GM23338 (cell line): ENCODE measurements at regions not wholly inside any gene's neighbourhood (a gene's known extent, or its start where the extent isn't known, plus 50 kb on each side); places are given as distances from the start of the nearest gene placed in this dataset.

ENCODE experiments used
- CREB1 ChIP-seq: fragments of 250-450 bp; sonication (Bioruptor Pico); IDR thresholded peaks from 2 replicates; pipeline ENCODE4 v1.5.0; 2020; ENCODE audit warnings: low read depth, mild to moderate bottlenecking, moderate library complexity
- EZH2 ChIP-seq: fragments of 200-600 bp; sonication (generic); IDR thresholded peaks from one replicate; pipeline ENCODE4 v1.8.0; 2017; ENCODE audit warnings: antibody characterized with exemption, mild to moderate bottlenecking, low read depth; ENCODE audit not compliant: unreplicated experiment
- EZH2phosphoT487 ChIP-seq: fragments of 200-600 bp; sonication (generic); IDR thresholded peaks from one replicate; pipeline ENCODE4 v1.8.1; 2018; ENCODE audit warnings: antibody characterized with exemption; ENCODE audit not compliant: unreplicated experiment
- JUNB ChIP-seq: IDR thresholded peaks from one replicate; pipeline ENCODE4 v1.6.1; 2016; ENCODE audit warnings: antibody characterized with exemption; ENCODE audit not compliant: unreplicated experiment
- NANOG ChIP-seq: IDR thresholded peaks from 2 replicates; pipeline ENCODE4 v1.6.1; 2016; ENCODE audit warnings: antibody characterized with exemption, borderline replicate concordance
- POLR2AphosphoS5 ChIP-seq: IDR thresholded peaks from 2 replicates; pipeline ENCODE4 v1.6.1; 2016; ENCODE audit warnings: antibody characterized with exemption, low read depth
- ZNF114 ChIP-seq: fragments of 250-450 bp; sonication (Bioruptor Pico); IDR thresholded peaks from 2 replicates; pipeline ENCODE4 v1.5.0; 2020; ENCODE audit warnings: mild to moderate bottlenecking, moderate library complexity
- ZNF331 ChIP-seq: fragments of 250-450 bp; sonication (Bioruptor Pico); IDR thresholded peaks from 2 replicates; pipeline ENCODE4 v1.5.0; 2020; ENCODE audit warnings: low read depth, mild to moderate bottlenecking, moderate library complexity
- TF ChIP-seq, protein P1 (sequence below), 2 experiments: fragments of 200-600 bp in 1 of 2; sonication (generic) in 1 of 2; conservative IDR thresholded peaks; 2 replicates each; pipeline versions ENCODE4 v1.5.1 to v1.6.1; 2016 to 2017; ENCODE audit warnings: antibody characterized with exemption in 2 of 2, low read depth in 2 of 2, mild to moderate bottlenecking in 2 of 2, moderate library complexity in 1 of 2
- TF ChIP-seq, protein P2 (sequence below): IDR thresholded peaks from one replicate; pipeline ENCODE4 v1.6.1; 2018; ENCODE audit warnings: antibody characterized with exemption; ENCODE audit not compliant: unreplicated experiment
- TF ChIP-seq, protein P3 (sequence below): fragments of 250-450 bp; sonication (Bioruptor Pico); IDR thresholded peaks from 2 replicates; pipeline ENCODE4 v1.5.0; 2020; ENCODE audit warnings: mild to moderate bottlenecking, moderate library complexity

- TF ChIP-seq, protein P1, sequence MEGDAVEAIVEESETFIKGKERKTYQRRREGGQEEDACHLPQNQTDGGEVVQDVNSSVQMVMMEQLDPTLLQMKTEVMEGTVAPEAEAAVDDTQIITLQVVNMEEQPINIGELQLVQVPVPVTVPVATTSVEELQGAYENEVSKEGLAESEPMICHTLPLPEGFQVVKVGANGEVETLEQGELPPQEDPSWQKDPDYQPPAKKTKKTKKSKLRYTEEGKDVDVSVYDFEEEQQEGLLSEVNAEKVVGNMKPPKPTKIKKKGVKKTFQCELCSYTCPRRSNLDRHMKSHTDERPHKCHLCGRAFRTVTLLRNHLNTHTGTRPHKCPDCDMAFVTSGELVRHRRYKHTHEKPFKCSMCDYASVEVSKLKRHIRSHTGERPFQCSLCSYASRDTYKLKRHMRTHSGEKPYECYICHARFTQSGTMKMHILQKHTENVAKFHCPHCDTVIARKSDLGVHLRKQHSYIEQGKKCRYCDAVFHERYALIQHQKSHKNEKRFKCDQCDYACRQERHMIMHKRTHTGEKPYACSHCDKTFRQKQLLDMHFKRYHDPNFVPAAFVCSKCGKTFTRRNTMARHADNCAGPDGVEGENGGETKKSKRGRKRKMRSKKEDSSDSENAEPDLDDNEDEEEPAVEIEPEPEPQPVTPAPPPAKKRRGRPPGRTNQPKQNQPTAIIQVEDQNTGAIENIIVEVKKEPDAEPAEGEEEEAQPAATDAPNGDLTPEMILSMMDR (conservative IDR thresholded peaks at IDR 0.05; ENCODE audit: low read depth in 2 of 2): no peak
- TF ChIP-seq POLR2AphosphoS5 (no peak), EZH2phosphoT487 (no peak), CREB1 (CRISPR knock-in tag) (no peak), ZNF114 (no peak), EZH2 (no peak), NANOG (no peak), JUNB (no peak), ZNF331 (no peak)
- TF ChIP-seq, protein P2, sequence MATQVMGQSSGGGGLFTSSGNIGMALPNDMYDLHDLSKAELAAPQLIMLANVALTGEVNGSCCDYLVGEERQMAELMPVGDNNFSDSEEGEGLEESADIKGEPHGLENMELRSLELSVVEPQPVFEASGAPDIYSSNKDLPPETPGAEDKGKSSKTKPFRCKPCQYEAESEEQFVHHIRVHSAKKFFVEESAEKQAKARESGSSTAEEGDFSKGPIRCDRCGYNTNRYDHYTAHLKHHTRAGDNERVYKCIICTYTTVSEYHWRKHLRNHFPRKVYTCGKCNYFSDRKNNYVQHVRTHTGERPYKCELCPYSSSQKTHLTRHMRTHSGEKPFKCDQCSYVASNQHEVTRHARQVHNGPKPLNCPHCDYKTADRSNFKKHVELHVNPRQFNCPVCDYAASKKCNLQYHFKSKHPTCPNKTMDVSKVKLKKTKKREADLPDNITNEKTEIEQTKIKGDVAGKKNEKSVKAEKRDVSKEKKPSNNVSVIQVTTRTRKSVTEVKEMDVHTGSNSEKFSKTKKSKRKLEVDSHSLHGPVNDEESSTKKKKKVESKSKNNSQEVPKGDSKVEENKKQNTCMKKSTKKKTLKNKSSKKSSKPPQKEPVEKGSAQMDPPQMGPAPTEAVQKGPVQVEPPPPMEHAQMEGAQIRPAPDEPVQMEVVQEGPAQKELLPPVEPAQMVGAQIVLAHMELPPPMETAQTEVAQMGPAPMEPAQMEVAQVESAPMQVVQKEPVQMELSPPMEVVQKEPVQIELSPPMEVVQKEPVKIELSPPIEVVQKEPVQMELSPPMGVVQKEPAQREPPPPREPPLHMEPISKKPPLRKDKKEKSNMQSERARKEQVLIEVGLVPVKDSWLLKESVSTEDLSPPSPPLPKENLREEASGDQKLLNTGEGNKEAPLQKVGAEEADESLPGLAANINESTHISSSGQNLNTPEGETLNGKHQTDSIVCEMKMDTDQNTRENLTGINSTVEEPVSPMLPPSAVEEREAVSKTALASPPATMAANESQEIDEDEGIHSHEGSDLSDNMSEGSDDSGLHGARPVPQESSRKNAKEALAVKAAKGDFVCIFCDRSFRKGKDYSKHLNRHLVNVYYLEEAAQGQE: no peak
- TF ChIP-seq, protein P3, sequence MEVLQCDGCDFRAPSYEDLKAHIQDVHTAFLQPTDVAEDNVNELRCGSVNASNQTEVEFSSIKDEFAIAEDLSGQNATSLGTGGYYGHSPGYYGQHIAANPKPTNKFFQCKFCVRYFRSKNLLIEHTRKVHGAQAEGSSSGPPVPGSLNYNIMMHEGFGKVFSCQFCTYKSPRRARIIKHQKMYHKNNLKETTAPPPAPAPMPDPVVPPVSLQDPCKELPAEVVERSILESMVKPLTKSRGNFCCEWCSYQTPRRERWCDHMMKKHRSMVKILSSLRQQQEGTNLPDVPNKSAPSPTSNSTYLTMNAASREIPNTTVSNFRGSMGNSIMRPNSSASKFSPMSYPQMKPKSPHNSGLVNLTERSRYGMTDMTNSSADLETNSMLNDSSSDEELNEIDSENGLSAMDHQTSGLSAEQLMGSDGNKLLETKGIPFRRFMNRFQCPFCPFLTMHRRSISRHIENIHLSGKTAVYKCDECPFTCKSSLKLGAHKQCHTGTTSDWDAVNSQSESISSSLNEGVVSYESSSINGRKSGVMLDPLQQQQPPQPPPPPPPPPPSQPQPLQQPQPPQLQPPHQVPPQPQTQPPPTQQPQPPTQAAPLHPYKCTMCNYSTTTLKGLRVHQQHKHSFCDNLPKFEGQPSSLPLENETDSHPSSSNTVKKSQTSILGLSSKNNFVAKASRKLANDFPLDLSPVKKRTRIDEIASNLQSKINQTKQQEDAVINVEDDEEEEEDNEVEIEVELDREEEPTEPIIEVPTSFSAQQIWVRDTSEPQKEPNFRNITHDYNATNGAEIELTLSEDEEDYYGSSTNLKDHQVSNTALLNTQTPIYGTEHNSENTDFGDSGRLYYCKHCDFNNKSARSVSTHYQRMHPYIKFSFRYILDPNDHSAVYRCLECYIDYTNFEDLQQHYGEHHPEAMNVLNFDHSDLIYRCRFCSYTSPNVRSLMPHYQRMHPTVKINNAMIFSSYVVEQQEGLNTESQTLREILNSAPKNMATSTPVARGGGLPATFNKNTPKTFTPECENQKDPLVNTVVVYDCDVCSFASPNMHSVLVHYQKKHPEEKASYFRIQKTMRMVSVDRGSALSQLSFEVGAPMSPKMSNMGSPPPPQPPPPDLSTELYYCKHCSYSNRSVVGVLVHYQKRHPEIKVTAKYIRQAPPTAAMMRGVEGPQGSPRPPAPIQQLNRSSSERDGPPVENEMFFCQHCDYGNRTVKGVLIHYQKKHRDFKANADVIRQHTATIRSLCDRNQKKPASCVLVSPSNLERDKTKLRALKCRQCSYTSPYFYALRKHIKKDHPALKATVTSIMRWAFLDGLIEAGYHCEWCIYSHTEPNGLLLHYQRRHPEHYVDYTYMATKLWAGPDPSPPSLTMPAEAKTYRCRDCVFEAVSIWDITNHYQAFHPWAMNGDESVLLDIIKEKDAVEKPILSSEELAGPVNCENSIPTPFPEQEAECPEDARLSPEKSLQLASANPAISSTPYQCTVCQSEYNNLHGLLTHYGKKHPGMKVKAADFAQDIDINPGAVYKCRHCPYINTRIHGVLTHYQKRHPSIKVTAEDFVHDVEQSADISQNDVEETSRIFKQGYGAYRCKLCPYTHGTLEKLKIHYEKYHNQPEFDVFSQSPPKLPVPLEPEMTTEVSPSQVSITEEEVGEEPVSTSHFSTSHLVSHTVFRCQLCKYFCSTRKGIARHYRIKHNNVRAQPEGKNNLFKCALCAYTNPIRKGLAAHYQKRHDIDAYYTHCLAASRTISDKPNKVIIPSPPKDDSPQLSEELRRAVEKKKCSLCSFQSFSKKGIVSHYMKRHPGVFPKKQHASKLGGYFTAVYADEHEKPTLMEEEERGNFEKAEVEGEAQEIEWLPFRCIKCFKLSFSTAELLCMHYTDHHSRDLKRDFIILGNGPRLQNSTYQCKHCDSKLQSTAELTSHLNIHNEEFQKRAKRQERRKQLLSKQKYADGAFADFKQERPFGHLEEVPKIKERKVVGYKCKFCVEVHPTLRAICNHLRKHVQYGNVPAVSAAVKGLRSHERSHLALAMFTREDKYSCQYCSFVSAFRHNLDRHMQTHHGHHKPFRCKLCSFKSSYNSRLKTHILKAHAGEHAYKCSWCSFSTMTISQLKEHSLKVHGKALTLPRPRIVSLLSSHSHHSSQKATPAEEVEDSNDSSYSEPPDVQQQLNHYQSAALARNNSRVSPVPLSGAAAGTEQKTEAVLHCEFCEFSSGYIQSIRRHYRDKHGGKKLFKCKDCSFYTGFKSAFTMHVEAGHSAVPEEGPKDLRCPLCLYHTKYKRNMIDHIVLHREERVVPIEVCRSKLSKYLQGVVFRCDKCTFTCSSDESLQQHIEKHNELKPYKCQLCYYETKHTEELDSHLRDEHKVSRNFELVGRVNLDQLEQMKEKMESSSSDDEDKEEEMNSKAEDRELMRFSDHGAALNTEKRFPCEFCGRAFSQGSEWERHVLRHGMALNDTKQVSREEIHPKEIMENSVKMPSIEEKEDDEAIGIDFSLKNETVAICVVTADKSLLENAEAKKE (CRISPR knock-in tag): no peak
Measured at GRCh38 chr16:17015702-17016101, 455.1 kb downstream of the XYLT1 start.
